Stimulated activated CD4-positive, alpha-beta T cell treated with anti-CD3 and anti-CD28 coated beads, Interleukin-2, amount 100 ng/mL, for 48 hours (primary cell): ENCODE measurements at regions not wholly inside any gene's neighbourhood (a gene's known extent, or its start where the extent isn't known, plus 50 kb on each side); places are given as distances from the start of the nearest gene placed in this dataset.

Source experiments
- DNase-seq, 2 donors: peaks; one replicate each; pipeline ENCODE4 v3.0.0-alpha.2; 2020

- DNase-seq, result no peak
These were observed 593.7 kb upstream of the KLF4 start for GRCh38 chr9:108083160-108083750.

DNA sequence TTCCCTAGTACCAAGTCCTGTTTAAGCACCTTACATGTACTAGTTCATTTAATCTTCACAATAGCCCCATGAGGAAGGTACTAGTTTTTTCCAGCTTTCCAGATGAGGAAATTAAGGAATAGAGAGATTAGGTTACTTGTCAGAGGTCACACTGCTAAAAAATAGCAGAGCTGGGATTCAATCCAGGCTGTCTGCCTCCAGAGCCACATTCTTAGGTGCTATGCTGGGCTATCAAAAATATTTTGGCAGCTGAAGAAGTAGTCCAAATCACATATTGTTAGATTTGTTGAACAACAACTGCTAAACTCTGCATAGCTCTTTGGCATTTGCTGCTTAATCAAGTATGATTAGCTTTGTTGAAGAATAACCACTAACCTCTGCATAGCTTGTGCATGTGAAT, 591.5 kb upstream of the KLF4 start:
- no peak for DNase-seq

- DNase-seq, result no peak
These were observed 590.7 kb upstream of the KLF4 start for GRCh38 chr9:108080285-108080684.

GRCh38 chr9:108078811-108079210, 589.2 kb upstream of the KLF4 start:
- no peak for DNase-seq

- DNase-seq, result no peak
These were observed 588.8 kb upstream of the KLF4 start for GRCh38 chr9:108078375-108078774.

DNA sequence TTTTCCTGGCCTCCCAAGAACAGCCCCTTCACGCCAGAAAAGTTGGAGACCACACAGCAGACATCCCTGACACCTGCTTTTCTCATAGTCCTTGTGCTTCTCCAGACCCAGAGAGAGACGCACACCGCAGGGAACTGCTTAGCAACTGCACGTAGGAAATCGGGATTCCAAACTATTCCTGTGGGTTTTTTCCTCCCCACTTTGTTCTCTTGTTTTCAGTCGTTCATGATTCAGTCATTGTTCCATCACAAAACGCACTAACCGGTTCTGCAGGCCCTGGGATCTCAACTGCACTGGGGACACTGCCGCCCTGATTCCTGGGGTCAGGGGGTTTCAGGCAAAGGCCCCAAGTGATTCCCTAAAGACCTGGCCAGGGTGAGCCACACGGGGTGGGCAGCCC, 588.0 kb upstream of the KLF4 start:
- DNase-seq, result no peak

GRCh38 chr9:108074900-108075299, 585.3 kb upstream of the KLF4 start:
- no peak for DNase-seq

DNA sequence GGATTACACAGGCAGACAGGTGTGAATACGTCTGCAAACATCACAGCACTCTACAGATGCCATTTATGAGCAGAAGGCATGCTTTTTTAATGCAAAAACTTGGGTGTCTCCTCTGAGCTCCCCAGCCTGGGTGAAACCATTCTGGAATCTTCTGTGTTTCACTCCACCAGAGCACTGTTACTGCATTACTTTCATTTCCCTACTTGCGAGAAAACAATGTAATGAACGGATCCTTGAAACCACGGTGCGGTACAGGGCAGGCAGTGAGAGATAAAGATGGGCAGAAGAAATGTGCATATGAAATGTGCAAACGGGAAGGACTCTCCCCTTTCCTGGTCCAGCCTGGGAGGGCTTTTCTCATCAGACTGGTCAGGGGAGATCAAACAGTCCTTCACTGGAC, 584.3 kb upstream of the KLF4 start:
- DNase-seq, result no peak

DNA sequence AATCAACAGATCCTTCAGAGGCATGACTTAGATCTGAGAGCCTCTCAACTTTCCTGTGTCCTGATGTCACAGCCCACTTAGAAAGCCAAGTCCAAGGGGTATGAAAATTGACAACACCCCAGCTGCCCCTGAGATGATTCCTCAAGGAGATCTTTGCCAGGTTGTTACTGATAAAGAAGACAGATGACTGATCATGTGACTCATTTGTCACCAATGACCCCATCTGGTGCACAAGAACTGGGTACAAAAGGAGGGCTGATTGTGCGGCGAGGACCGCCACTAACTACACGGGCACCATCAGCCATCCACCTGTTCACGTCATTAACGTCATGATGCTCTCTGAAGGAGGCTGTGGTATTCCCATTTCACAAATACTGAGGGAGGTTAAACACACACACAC, 583.2 kb upstream of the KLF4 start:
- no peak for DNase-seq

DNA sequence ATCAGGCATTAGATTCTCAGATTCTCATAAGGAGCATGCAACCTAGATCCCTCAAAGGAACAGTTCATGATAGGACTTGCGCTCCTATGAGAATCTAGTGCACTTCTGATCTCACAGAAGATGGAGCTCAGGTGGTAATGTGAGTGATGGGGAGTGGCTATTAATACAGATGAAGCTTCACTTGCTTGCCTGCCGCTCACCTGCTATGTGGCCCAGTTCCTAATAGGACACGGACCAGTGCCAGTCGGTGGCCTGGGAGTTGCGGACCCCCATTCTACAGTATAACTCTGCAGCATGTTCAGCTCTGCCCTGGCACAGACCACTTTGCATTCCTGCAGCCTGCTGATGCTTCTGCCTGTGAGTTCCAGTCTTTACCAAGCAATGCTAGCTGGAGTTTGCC, 581.3 kb upstream of the KLF4 start:
- no peak for DNase-seq

DNA sequence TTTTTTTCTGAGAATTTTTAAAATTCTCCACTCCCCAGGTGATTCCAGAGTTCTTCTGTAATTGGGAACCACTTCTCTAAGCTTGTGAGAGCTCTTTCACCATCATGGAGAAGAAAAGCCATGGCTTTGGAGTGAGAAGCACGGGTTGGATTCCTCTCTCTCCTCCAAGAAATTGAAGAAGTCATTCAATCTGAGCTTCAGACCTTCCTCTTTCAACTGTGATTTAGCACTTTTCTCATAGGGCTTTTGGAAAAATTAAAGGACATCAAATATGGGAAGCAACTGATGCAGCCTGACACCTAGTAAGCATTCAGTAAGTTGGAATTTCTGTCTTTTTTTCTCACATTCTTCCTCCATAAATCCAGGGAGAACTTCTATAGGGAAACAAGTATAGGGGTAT, 580.4 kb upstream of the KLF4 start:
- no peak for DNase-seq

DNA sequence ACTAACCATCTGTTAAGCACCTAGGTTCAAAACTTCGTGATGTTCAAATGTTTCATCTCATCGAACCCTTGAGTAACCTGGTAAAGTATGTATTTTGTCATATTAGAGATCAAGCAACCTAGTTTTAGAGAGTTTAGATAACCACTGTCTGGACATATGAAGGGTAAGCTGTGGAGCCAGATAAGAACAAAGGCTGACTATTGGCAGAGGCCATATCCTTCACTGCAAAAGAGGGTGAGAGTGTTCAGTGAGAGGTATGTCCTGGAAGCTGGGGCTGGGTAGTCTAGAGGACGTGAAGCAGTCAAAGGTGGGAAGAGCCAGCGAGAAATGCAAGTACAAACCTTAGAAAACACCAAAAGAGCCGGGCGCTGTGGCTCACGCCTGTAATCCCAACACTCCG, 573.1 kb upstream of the KLF4 start:
- DNase-seq, result no peak

- no peak for DNase-seq
These were observed 570.6 kb upstream of the KLF4 start for GRCh38 chr9:108060175-108060574.

- DNase-seq, result no peak
These were observed 568.7 kb upstream of the KLF4 start for GRCh38 chr9:108058135-108058814.

GRCh38 chr9:108057421-108058134, 568.0 kb upstream of the KLF4 start:
- no peak for DNase-seq

DNA sequence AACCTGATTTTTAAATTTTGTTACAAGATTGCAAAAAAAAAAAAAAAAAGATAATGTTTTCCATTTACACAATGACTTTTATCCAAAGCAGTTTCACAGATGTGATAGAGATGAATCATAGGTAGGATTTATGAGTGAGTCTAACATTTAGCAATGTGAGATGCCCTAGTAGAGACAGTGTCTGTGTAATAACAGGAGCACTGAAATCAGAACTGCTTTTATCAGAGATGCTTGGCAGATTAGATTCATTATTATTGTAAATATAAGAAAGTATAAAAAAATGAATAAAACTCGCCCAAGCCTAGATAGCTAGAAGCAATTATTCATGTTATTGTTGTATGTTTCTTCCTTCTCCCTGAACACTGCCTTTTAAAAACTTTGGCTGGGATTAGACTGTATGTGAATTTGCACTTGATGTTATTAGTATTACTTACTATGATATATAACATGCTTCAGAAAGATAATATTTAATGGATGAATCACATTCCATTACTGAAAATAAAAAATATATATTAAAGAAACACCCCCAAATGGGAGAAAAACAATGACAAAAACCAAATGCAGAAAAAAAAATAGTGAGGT, 567.3 kb upstream of the KLF4 start:
- no peak for DNase-seq

DNA sequence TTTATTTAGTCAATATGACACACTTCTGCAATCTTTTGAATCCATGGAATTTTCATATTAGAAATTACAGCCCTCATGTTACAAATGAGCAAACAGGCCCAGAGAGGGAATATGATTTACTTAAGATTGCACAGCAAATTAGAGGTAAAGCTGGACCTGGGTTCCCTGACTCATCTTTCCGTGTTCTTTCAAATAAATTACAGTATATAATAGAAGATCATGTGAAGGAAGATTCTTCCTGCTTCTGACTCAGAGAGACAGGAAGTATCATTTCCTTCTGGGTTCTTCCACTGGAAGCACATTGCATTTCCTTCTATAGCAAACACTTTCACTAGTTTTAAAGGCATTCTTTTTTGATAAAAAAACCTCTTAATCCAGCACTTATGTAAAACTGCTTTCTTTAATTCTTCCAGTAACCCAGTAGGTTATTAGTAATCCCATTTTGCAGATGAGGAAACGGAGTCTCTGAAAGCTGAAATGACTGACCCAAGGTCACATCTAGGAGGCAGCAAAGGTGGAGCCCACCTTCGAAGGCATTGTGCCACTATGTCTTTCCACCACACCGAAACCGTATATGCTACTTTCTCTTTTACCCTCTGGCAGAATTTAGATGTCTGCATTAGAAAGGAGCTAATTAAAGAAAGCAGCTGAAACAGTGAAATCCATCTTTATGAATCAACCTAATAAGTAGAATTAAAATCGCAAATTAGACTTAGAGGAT, 566.7 kb upstream of the KLF4 start:
- no peak for DNase-seq

DNA sequence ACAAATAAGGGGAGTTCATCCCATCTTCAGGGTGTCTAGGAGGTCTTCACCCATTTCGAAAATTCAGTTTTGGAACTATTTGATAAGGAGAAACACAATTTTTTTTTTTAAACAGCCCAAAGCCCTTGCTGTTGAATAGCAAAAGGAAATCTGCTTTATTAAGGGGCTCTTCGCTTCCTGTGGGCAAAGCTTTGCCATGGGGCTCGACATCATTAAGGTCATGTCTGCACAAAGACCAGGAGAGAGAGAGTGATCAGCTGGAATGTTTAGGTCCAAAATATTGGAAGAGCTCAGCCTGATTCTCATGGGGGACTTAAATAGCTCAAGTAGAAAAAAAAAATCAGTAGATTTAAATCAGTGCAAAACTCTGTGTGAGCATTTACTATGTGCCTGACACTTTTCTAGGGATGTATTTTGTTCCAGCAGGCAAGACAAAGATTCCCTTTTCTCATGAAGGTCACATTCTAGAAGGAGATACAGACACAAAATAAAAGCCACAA, 564.6 kb upstream of the KLF4 start:
- DNase-seq, result no peak

DNA sequence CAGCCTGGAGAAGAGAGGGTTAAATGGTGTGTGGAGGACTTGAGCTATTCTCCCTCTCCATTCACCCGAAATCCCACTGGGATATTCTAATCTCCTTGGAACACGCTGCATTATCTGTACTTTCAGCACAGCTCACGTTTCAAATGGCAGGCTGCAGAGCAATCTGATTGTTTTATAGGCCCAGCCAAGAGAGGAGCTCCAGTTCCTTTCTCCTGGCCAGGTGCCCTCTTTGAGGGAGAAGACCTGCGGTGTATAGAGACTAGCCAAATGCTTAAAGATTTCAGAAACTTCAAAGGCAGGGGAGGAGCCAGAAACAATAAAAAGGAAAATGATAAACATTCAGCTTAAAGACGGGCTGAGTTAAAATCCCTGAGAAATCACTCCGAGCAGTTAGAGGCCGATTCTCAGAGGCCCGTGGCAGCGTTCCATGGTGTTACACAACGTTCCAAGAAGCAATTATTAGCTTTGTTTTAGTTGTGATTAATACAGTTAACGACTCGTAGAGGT, 564.0 kb upstream of the KLF4 start:
- DNase-seq, result no peak

GRCh38 chr9:108052431-108053080, 563.0 kb upstream of the KLF4 start:
- DNase-seq, result no peak

DNA sequence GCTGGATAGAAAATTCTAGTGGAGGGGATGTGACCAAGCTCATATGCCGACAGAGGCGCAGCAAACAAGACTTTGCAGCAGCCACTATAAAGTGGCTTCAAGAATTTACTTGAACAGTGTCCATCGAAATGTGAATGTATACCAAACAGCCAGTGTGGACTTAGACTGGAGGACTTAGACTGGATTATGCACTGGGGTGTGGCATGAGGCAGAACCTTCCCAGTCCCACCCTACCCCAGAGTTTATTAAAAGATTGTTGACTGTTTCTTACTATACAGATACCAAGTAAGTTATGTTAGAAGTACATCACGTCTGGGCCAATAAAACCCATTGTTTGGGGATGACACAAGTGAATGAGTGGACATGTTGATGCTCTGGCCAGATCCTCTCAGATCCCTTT, 561.3 kb upstream of the KLF4 start:
- no peak for DNase-seq
